CD4-positive, alpha-beta T cell (primary cell): ENCODE measurements at regions not wholly inside any gene's neighbourhood (a gene's known extent, or its start where the extent isn't known, plus 50 kb on each side); places are given as distances from the start of the nearest gene placed in this dataset.

Experiments
- ATAC-seq: fragments of 200-7000 bp; cut with Tn5 transposase; one replicate; pipeline ENCODE4 v1.10.0; 2022; ENCODE audit warnings: mild to moderate bottlenecking; ENCODE audit not compliant: poor library complexity
- CTCF ChIA-PET: fragments of 350-600 bp; sonication (Branson Sonifier 250); formaldehyde crosslinking; loops from one replicate; lab custom pipeline; 2021; ENCODE audit warnings: antibody characterized with exemption, inconsistent platforms; lab: Charles Lee
- POLR2A ChIA-PET: fragments of 350-600 bp; sonication (Branson Sonifier 250); formaldehyde crosslinking; loops from one replicate; lab custom pipeline; 2021; ENCODE audit warnings: antibody characterized with exemption, inconsistent platforms; lab: Charles Lee
- DNase-seq, 14 experiments: peaks; one replicate each; pipeline ENCODE4 v3.0.0-alpha.2; 2013 to 2020; ENCODE audit warnings: mixed read lengths in 2 of 14
- H3K27ac ChIP-seq, 2 donors: one replicate each; pipeline versions ENCODE4 v1.5.1 to v1.7.0; 2013; ENCODE audit warnings: low read length in 2 of 2, low read depth in 1 of 2, mild to moderate bottlenecking in 1 of 2
- H3K27me3 ChIP-seq, 2 experiments: 1 replicate in 1 of 2; 2 replicates in 1 of 2; pipeline versions ENCODE4 v1.6.1 to v1.7.0; 2013; ENCODE audit warnings: low read length in 2 of 2, control low read depth in 1 of 2, mild to moderate bottlenecking in 1 of 2, moderate library complexity in 1 of 2; ENCODE audit not compliant: insufficient read depth in 2 of 2, control insufficient read depth in 1 of 2
- H3K36me3 ChIP-seq: one replicate; pipeline ENCODE4 v1.6.1; 2013; ENCODE audit warnings: low read length, control low read depth; ENCODE audit not compliant: insufficient read depth
- H3K4me1 ChIP-seq: one replicate; pipeline ENCODE4 v1.6.1; 2013; ENCODE audit warnings: low read length, control low read depth; ENCODE audit not compliant: insufficient read depth
- H3K4me3 ChIP-seq: one replicate; pipeline ENCODE4 v1.5.1; 2013; ENCODE audit warnings: mild to moderate bottlenecking, low read length, moderate library complexity
- H3K9me3 ChIP-seq, 2 experiments: 1 replicate in 1 of 2; 2 replicates in 1 of 2; pipeline versions ENCODE4 v1.6.1 to v1.7.0; 2013; ENCODE audit warnings: low read length in 2 of 2, mild to moderate bottlenecking in 2 of 2, control low read depth in 1 of 2, moderate library complexity in 1 of 2; ENCODE audit not compliant: control insufficient read depth in 1 of 2, insufficient read depth in 1 of 2
- H3K27ac Mint-ChIP-seq: one replicate; pipeline ENCODE4 v1.8.0; 2020; ENCODE audit warnings: mixed read lengths
- H3K27me3 Mint-ChIP-seq: one replicate; pipeline ENCODE4 v1.8.0; 2021; ENCODE audit warnings: mixed read lengths
- H3K36me3 Mint-ChIP-seq: one replicate; pipeline ENCODE4 v1.8.0; 2021; ENCODE audit warnings: low read depth, mixed read lengths
- H3K4me1 Mint-ChIP-seq: one replicate; pipeline ENCODE4 v1.8.0; 2021; ENCODE audit warnings: low read depth, mixed read lengths
- H3K4me3 Mint-ChIP-seq: one replicate; pipeline ENCODE4 v1.8.0; 2020; ENCODE audit warnings: mild to moderate bottlenecking, mixed read lengths
- H3K9me3 Mint-ChIP-seq: one replicate; pipeline ENCODE4 v1.8.0; 2020; ENCODE audit warnings: mixed read lengths
- CTCF ChIP-seq: fragments of 200-600 bp; IDR thresholded peaks from one replicate; pipeline ENCODE4 v1.8.0; 2022; ENCODE audit warnings: antibody characterized with exemption, mild to moderate bottlenecking
- intact Hi-C, 2 experiments: fragments of 100-400 bp; cut with DNase I in 1 of 2; cut with micrococcal nuclease in 1 of 2; formaldehyde crosslinking; loops; one replicate each; pipeline versions ENCODE4 v1.15.1 to v1.9.0; 2023 to 2025; cut with DNase I, micrococcal nuclease

DNA sequence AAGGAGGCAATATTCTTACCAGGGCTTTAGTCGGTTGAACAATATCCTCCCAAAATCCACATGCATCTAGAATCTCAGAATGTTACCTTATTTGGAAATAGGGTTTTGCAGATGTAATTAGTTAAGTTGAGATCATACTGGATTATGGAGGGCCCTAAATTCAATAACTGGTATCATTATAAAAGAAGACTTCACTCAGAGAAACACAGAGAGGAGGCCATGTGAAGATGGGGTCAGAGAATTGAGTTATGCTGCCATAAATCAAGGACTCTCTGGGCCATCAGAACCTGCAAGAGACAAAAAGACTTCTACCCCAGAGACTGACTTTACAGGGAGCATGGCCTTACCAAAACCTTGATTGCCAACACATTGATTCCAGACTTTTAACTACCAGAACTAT, 1611.1 kb downstream of the SLITRK5 start:
- H3K9me3 ChIP-seq = peaks cover 0 to 16% of the 10 kb centered on the region in 2 experiments
- no peak overlapping the region for H3K4me3 ChIP-seq
- H3K4me1 ChIP-seq = no peaks in the 10 kb centered on the region
- no peak for DNase-seq
- Mint-ChIP-seq H3K27me3 (no peaks in the 10 kb centered on the region), H3K4me3 (no peak overlapping the region), H3K36me3 (no peaks in the 10 kb centered on the region), H3K4me1 (no peaks in the 10 kb centered on the region), H3K9me3 (peaks cover 3% of the 10 kb centered on the region), H3K27ac (no peak overlapping the region)
- POLR2A ChIA-PET = no interaction called here
- intact Hi-C loops = no loop called here
- no peaks in the 10 kb centered on the region for H3K27me3 ChIP-seq
- no peaks in the 10 kb centered on the region for H3K36me3 ChIP-seq
- CTCF ChIA-PET = no interaction called here
- ATAC-seq = no peak
- no peak overlapping the region for H3K27ac ChIP-seq
- TF ChIP-seq CTCF = no peak

DNA sequence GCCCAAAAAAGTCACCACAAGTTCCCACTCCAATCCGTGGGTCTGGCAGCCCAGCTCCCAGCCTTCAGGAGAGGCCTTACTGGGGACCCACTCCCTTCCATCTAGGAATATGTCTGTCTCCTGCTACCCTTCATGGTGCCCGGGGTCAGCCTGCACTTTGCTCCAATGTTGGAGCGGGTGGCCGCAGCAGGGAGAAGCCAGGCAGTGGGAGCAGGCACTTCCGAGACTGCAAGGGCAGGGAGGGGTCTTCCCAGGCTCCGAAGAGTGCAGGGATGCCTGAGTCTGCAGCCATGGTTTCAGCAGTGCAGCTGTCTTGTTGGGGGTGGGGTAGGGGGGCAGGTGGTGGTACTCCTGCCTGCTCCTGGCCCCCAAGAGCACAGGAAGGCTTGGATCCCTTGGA, 1616.2 kb downstream of the SLITRK5 start:
- no peak for TF ChIP-seq CTCF
- Histone ChIP-seq H3K4me1 (no peaks in the 10 kb centered on the region), H3K4me3 (no peak overlapping the region), H3K9me3 (peaks cover 0 to 16% of the 10 kb centered on the region in 2 experiments), H3K27me3 (no peaks in the 10 kb centered on the region), H3K36me3 (no peaks in the 10 kb centered on the region), H3K27ac (no peak overlapping the region)
- H3K4me3 Mint-ChIP-seq = no peak overlapping the region
- peak in 1 of 14 experiments; percentile 5 for DNase-seq
- peaks cover 5% of the 10 kb centered on the region for H3K9me3 Mint-ChIP-seq
- H3K27me3 Mint-ChIP-seq = no peaks in the 10 kb centered on the region
- intact Hi-C loops = no loop called here
- H3K36me3 Mint-ChIP-seq = no peaks in the 10 kb centered on the region
- no peak for ATAC-seq
- no peaks in the 10 kb centered on the region for H3K4me1 Mint-ChIP-seq
- POLR2A ChIA-PET = no interaction called here
- no peak overlapping the region for H3K27ac Mint-ChIP-seq
- CTCF ChIA-PET = no interaction called here

GRCh38 chr13:89294115-89294867, 1623.1 kb downstream of the SLITRK5 start:
- ATAC-seq (no peak), DNase-seq (no peak)
- no peak overlapping the region for H3K4me3 Mint-ChIP-seq
- TF ChIP-seq CTCF = no peak
- ChIA-PET POLR2A (no interaction called here), CTCF (no interaction called here)
- H3K4me3 ChIP-seq = no peak overlapping the region
- no peaks in the 10 kb centered on the region for H3K27me3 ChIP-seq
- no peaks in the 10 kb centered on the region for H3K36me3 Mint-ChIP-seq
- peaks cover 2% of the 10 kb centered on the region for H3K9me3 Mint-ChIP-seq
- no peaks in the 10 kb centered on the region for H3K27me3 Mint-ChIP-seq
- no peaks in the 10 kb centered on the region for H3K4me1 Mint-ChIP-seq
- no peaks in the 10 kb centered on the region for H3K4me1 ChIP-seq
- H3K36me3 ChIP-seq = no peaks in the 10 kb centered on the region
- H3K27ac ChIP-seq = no peak overlapping the region
- intact Hi-C loops = no loop called here
- H3K9me3 ChIP-seq = peaks cover 7 to 11% of the 10 kb centered on the region in 2 experiments
- no peak overlapping the region for H3K27ac Mint-ChIP-seq
